ENCODE measurements at regions not wholly inside any gene's neighbourhood (a gene's known extent, or its start where the extent isn't known, plus 50 kb on each side); places are given as distances from the start of the nearest gene placed in this dataset.

GRCh38 chr2:138979131-138979785 lies 199.1 kb upstream of the NXPH2 start:
- Histone ChIP-seq H3K9ac (ENCODE audit: low read depth in 1 of 2, low read length in 2 of 2) (no peak overlapping the region), H3K9me3 (ENCODE audit: control insufficient read depth in 4 of 4, low read length in 3 of 4) (peaks cover 0 to 9% (median 2%) of the 10 kb centered on the region in 4 donors), H3K36me3 (ENCODE audit: control insufficient read depth in 4 of 4, insufficient read depth in 3 of 4, low read depth in 1 of 4, low read length in 3 of 4) (no peaks in the 10 kb centered on the region), H3K27ac (ENCODE audit: low read depth in 1 of 2, low read length in 2 of 2) (no peak overlapping the region), H3K4me1 (ENCODE audit: control insufficient read depth in 4 of 4, insufficient read depth in 4 of 4, low read length in 3 of 4) (no peaks in the 10 kb centered on the region), H3K27me3 (ENCODE audit: control insufficient read depth in 4 of 4, insufficient read depth in 4 of 4, low read length in 3 of 4) (no peaks in the 10 kb centered on the region), H3K4me3 (ENCODE audit: low read depth in 1 of 3, low read length in 3 of 3) (no peak overlapping the region)
- TF ChIP-seq HNF4A (conservative IDR thresholded peaks at IDR 0.05) (no peak), SP1 (IDR thresholded peaks at IDR 0.05) (no peak), JUND (IDR thresholded peaks at IDR 0.05) (no peak), ZBTB33 (IDR thresholded peaks at IDR 0.05) (no peak), EGR1 (IDR thresholded peaks at IDR 0.05; ENCODE audit: low read depth in 2 of 2) (no peak)
- 70% methylated on average over 4 of the region's 4 CpGs for WGBS
- no peak for DNase-seq (ENCODE audit: low spot score)

GRCh38 chr2:138974651-138975050 lies 194.5 kb upstream of the NXPH2 start:
- Histone ChIP-seq H3K27me3 (ENCODE audit: control insufficient read depth in 4 of 4, insufficient read depth in 4 of 4, low read length in 3 of 4) (no peaks in the 10 kb centered on the region), H3K27ac (ENCODE audit: low read depth in 1 of 2, low read length in 2 of 2) (no peak overlapping the region), H3K9ac (ENCODE audit: low read depth in 1 of 2, low read length in 2 of 2) (no peak overlapping the region), H3K9me3 (ENCODE audit: control insufficient read depth in 4 of 4, low read length in 3 of 4) (peaks cover 0 to 9% (median 2%) of the 10 kb centered on the region in 4 donors), H3K4me1 (ENCODE audit: control insufficient read depth in 4 of 4, insufficient read depth in 4 of 4, low read length in 3 of 4) (no peaks in the 10 kb centered on the region), H3K36me3 (ENCODE audit: control insufficient read depth in 4 of 4, insufficient read depth in 3 of 4, low read depth in 1 of 4, low read length in 3 of 4) (no peaks in the 10 kb centered on the region), H3K4me3 (ENCODE audit: low read depth in 1 of 3, low read length in 3 of 3) (no peak overlapping the region)
- 76% methylated on average over 1 of the region's 1 CpG for WGBS
- no peak for TF ChIP-seq HNF4A (conservative IDR thresholded peaks at IDR 0.05)
- no peak for TF ChIP-seq FOXA1 (IDR thresholded peaks at IDR 0.05)
- no peak for TF ChIP-seq FOXA2 (IDR thresholded peaks at IDR 0.05)
- TF ChIP-seq, protein P1, sequence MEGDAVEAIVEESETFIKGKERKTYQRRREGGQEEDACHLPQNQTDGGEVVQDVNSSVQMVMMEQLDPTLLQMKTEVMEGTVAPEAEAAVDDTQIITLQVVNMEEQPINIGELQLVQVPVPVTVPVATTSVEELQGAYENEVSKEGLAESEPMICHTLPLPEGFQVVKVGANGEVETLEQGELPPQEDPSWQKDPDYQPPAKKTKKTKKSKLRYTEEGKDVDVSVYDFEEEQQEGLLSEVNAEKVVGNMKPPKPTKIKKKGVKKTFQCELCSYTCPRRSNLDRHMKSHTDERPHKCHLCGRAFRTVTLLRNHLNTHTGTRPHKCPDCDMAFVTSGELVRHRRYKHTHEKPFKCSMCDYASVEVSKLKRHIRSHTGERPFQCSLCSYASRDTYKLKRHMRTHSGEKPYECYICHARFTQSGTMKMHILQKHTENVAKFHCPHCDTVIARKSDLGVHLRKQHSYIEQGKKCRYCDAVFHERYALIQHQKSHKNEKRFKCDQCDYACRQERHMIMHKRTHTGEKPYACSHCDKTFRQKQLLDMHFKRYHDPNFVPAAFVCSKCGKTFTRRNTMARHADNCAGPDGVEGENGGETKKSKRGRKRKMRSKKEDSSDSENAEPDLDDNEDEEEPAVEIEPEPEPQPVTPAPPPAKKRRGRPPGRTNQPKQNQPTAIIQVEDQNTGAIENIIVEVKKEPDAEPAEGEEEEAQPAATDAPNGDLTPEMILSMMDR (IDR thresholded peaks at IDR 0.05; ENCODE audit: low read depth, low read length, missing input control): no peak
- TF ChIP-seq RAD21 (IDR thresholded peaks at IDR 0.05): no peak
- TF ChIP-seq NR2F2 (IDR thresholded peaks at IDR 0.05): no peak
- no peak for TF ChIP-seq ATF3 (IDR thresholded peaks at IDR 0.05)
- TF ChIP-seq MAX (IDR thresholded peaks at IDR 0.05): no peak
- TF ChIP-seq YY1 (IDR thresholded peaks at IDR 0.05): no peak
- no peak for TF ChIP-seq GABPA (IDR thresholded peaks at IDR 0.05 in 1 of 2, conservative IDR thresholded peaks at IDR 0.05 in 1 of 2)
- no peak for DNase-seq (ENCODE audit: low spot score)

- H3K9ac ChIP-seq (ENCODE audit: low read depth in 1 of 2, low read length in 2 of 2): no peak overlapping the region
- no peaks in the 10 kb centered on the region for H3K36me3 ChIP-seq (ENCODE audit: control insufficient read depth in 4 of 4, insufficient read depth in 3 of 4, low read depth in 1 of 4, low read length in 3 of 4)
- H3K4me1 ChIP-seq (ENCODE audit: control insufficient read depth in 4 of 4, insufficient read depth in 4 of 4, low read length in 3 of 4): no peaks in the 10 kb centered on the region
- H3K9me3 ChIP-seq (ENCODE audit: control insufficient read depth in 4 of 4, low read length in 3 of 4): no peaks in the 10 kb centered on the region
- no peak overlapping the region for H3K27ac ChIP-seq (ENCODE audit: low read depth in 1 of 2, low read length in 2 of 2)
- peaks cover 0 to 4% (median 0%) of the 10 kb centered on the region in 4 donors for H3K27me3 ChIP-seq (ENCODE audit: control insufficient read depth in 4 of 4, insufficient read depth in 4 of 4, low read length in 3 of 4)
- H3K4me3 ChIP-seq (ENCODE audit: low read depth in 1 of 3, low read length in 3 of 3): no peak overlapping the region
- 79% methylated on average over 1 of the region's 1 CpG for WGBS
- no peak for DNase-seq (ENCODE audit: low spot score)
- no peak for TF ChIP-seq ZBTB33 (IDR thresholded peaks at IDR 0.05)
- no peak for TF ChIP-seq RXRA (IDR thresholded peaks at IDR 0.05)
- TF ChIP-seq MAX (IDR thresholded peaks at IDR 0.05): no peak
- TF ChIP-seq REST (IDR thresholded peaks at IDR 0.05): no peak
- no peak for TF ChIP-seq YY1 (IDR thresholded peaks at IDR 0.05)
- no peak for TF ChIP-seq SP1 (IDR thresholded peaks at IDR 0.05)
- TF ChIP-seq RAD21 (IDR thresholded peaks at IDR 0.05): no peak
- no peak for TF ChIP-seq GABPA (IDR thresholded peaks at IDR 0.05 in 1 of 2, conservative IDR thresholded peaks at IDR 0.05 in 1 of 2)
Observed at GRCh38 chr2:138964418-138964817, 184.2 kb upstream of the NXPH2 start.

Data from liver (tissue), 8 donors.